OCI-M1 (cell line): ENCODE measurements at regions not wholly inside any gene's neighbourhood (a gene's known extent, or its start where the extent isn't known, plus 50 kb on each side); places are given as distances from the start of the nearest gene placed in this dataset.

ENCODE experiments used
- DNase-seq: peaks from one replicate; lab custom pipeline; 2025; lab: John Stamatoyannopoulos, UW

DNA sequence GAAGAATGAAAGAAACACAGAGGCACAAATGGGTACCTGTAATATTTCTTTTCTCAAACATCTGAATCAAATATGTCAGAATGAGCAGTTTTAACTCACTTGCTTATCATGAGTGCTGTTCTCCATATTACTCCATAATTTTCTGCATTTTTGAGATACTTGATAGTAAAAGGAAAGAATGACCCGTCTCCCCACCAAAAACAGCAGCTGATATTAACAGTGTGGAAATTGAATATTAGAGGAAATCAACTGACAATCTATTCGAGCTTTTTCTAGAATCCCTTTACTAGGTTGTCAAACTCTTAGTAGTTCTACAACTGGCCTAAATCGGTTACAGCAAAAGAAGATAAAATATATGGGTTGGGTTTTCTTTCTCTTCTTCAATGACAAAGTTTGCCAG is 49.9 kb upstream of the HELT start:
- DNase-seq = no peak
